Loucy (cell line): ENCODE measurements at regions not wholly inside any gene's neighbourhood (a gene's known extent, or its start where the extent isn't known, plus 50 kb on each side); places are given as distances from the start of the nearest gene placed in this dataset.

Experiments
- H2AFZ ChIP-seq: fragments of 200-600 bp; sonication (generic); 2 replicates; pipeline ENCODE4 v1.6.0; 2016; ENCODE audit warnings: antibody characterized with exemption, mild to moderate bottlenecking, low read length, moderate library complexity
- H3F3A ChIP-seq: fragments of 200-600 bp; 2 replicates; pipeline ENCODE4 v1.6.0; 2016; ENCODE audit warnings: antibody characterized with exemption, low read depth, mild to moderate bottlenecking
- H3K27me3 ChIP-seq: fragments of 200-600 bp; sonication (generic); 2 replicates; pipeline ENCODE4 v1.6.1; 2014; ENCODE audit warnings: low read length, mild to moderate bottlenecking; ENCODE audit not compliant: insufficient read depth, poor library complexity, severe bottlenecking
- H3K36me3 ChIP-seq: fragments of 200-600 bp; sonication (generic); 2 replicates; pipeline ENCODE4 v1.6.1; 2016; ENCODE audit warnings: low read length; ENCODE audit not compliant: insufficient read depth
- H3K4me1 ChIP-seq: fragments of 200-600 bp; sonication (generic); 2 replicates; pipeline ENCODE4 v1.5.1; 2014; ENCODE audit warnings: low read length, mild to moderate bottlenecking; ENCODE audit not compliant: insufficient read depth, poor library complexity, severe bottlenecking
- H3K4me2 ChIP-seq: fragments of 200-600 bp; sonication (generic); 2 replicates; pipeline ENCODE4 v1.6.0; 2014; ENCODE audit warnings: antibody characterized with exemption, low read length, low read depth, mild to moderate bottlenecking; ENCODE audit not compliant: poor library complexity, severe bottlenecking
- H3K4me3 ChIP-seq: fragments of 200-600 bp; sonication (generic); 2 replicates; pipeline ENCODE4 v1.5.1; 2014; ENCODE audit warnings: low read length, mild to moderate bottlenecking, mixed read lengths; ENCODE audit not compliant: poor library complexity, severe bottlenecking
- H3K79me2 ChIP-seq: fragments of 200-600 bp; sonication (generic); 2 replicates; pipeline ENCODE4 v1.6.1; 2014; ENCODE audit warnings: low read length; ENCODE audit not compliant: insufficient read depth
- H3K9ac ChIP-seq: fragments of 200-600 bp; sonication (generic); 2 replicates; pipeline ENCODE4 v1.6.0; 2014; ENCODE audit warnings: mild to moderate bottlenecking, low read depth, low read length, moderate library complexity; ENCODE audit not compliant: poor library complexity, severe bottlenecking
- H3K9me2 ChIP-seq: fragments of 200-600 bp; sonication (generic); replicated peaks from 2 replicates; pipeline ENCODE4 v1.6.1; 2016; ENCODE audit warnings: low read depth, low read length, mixed read lengths
- H3K9me3 ChIP-seq: fragments of 200-600 bp; sonication (generic); 2 replicates; pipeline ENCODE4 v1.6.1; 2014; ENCODE audit warnings: mild to moderate bottlenecking, antibody characterized with exemption, low read length, low read depth; ENCODE audit not compliant: insufficient read depth
- H4K20me1 ChIP-seq: fragments of 200-600 bp; sonication (generic); 2 replicates; pipeline ENCODE4 v1.6.0; 2014; ENCODE audit warnings: antibody characterized with exemption, low read length, mild to moderate bottlenecking; ENCODE audit not compliant: insufficient read depth, poor library complexity, severe bottlenecking
- CTCF ChIP-seq: fragments of 200-600 bp; sonication (generic); conservative IDR thresholded peaks from 2 replicates; pipeline ENCODE4 v1.5.1; 2014; ENCODE audit warnings: mild to moderate bottlenecking, antibody characterized with exemption, low read length
- EZH2phosphoT487 ChIP-seq: fragments of 200-600 bp; IDR thresholded peaks from 2 replicates; pipeline ENCODE4 v1.6.1; 2018; ENCODE audit warnings: antibody characterized with exemption, mild to moderate bottlenecking, moderate library complexity, borderline replicate concordance

GRCh38 chr20:2228926-2229325, 66.9 kb upstream of the TGM3 start:
- H3K4me2 ChIP-seq = no peak overlapping the region
- TF ChIP-seq CTCF = no peak

DNA sequence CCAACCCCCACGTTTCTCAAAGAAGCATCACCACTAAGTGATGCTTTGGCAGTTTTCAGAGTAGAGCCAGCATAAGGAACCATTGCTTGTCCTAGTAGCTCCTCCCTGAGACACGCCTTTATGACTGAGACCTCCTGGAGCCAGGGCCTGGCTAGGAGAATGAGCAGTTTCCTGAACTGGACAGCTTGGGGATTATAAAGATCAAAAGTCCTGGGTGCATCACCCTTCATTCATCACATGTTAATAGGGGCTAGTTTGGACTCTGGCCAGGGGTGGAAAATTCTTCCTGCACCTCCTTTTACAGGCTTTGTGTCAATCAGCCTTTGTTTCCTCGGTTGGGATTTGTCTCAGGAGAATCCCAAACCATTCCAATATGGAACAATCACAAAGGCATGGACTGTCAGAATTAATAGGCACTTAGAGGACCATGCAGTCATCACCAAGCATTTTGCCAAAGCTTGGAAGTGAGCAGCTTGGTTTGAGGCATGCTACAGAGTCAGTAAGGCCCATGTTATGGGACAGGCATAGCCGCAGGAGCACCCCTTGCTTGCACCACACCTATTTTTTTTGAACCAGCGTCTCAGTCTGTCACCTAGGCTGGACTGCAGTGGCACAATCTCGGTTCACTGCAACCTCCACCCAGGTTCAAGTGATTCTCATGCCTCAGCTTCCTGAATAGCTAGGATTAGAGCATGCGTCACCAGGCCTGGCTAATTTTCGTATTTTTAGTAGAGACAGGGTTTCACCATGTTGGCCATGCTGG, 64.9 kb upstream of the TGM3 start:
- TF ChIP-seq EZH2phosphoT487 = no peak
- no peak for TF ChIP-seq CTCF
- no peaks in the 10 kb centered on the region for H4K20me1 ChIP-seq
- no peak overlapping the region for H3K4me2 ChIP-seq
- H3F3A ChIP-seq = no peaks in the 10 kb centered on the region
- H3K36me3 ChIP-seq = no peaks in the 10 kb centered on the region
- no peaks in the 10 kb centered on the region for H3K79me2 ChIP-seq
- H2AFZ ChIP-seq = no peak overlapping the region
- H3K9ac ChIP-seq = no peak overlapping the region
- no peaks in the 10 kb centered on the region for H3K9me2 ChIP-seq
- H3K4me3 ChIP-seq = no peak overlapping the region
- H3K9me3 ChIP-seq = no peaks in the 10 kb centered on the region
- no peaks in the 10 kb centered on the region for H3K4me1 ChIP-seq
- no peaks in the 10 kb centered on the region for H3K27me3 ChIP-seq

More at GRCh38 chr20:2228926-2229325, 66.9 kb upstream of the TGM3 start:
- H3K79me2 ChIP-seq = no peaks in the 10 kb centered on the region
- no peaks in the 10 kb centered on the region for H3K9me2 ChIP-seq
- H3K4me3 ChIP-seq = no peak overlapping the region
- H3K4me1 ChIP-seq = no peaks in the 10 kb centered on the region
- H3F3A ChIP-seq = no peaks in the 10 kb centered on the region
- H4K20me1 ChIP-seq = no peaks in the 10 kb centered on the region
- H3K9me3 ChIP-seq = no peaks in the 10 kb centered on the region
- no peak overlapping the region for H3K9ac ChIP-seq
- H3K27me3 ChIP-seq = no peaks in the 10 kb centered on the region
- no peaks in the 10 kb centered on the region for H3K36me3 ChIP-seq
- H2AFZ ChIP-seq = no peak overlapping the region

GRCh38 chr20:2231701-2232100, 64.1 kb upstream of the TGM3 start:
- TF ChIP-seq CTCF (no peak), EZH2phosphoT487 (no peak)
- Histone ChIP-seq H4K20me1 (no peaks in the 10 kb centered on the region), H2AFZ (no peak overlapping the region), H3K9me3 (no peaks in the 10 kb centered on the region), H3K79me2 (no peaks in the 10 kb centered on the region), H3K4me3 (no peak overlapping the region), H3F3A (no peaks in the 10 kb centered on the region), H3K4me2 (no peak overlapping the region), H3K9ac (no peak overlapping the region), H3K4me1 (no peaks in the 10 kb centered on the region), H3K36me3 (no peaks in the 10 kb centered on the region), H3K27me3 (no peaks in the 10 kb centered on the region), H3K9me2 (no peaks in the 10 kb centered on the region)
